PC-9 (cell line): ENCODE measurements at regions not wholly inside any gene's neighbourhood (a gene's known extent, or its start where the extent isn't known, plus 50 kb on each side); places are given as distances from the start of the nearest gene placed in this dataset.

Source experiments
- EZH2 ChIP-seq: fragments of 200-600 bp; sonication (generic); IDR thresholded peaks from 2 replicates; pipeline ENCODE4 v1.8.0; 2017; ENCODE audit warnings: antibody characterized with exemption, low read depth
- TF ChIP-seq, protein P1 (sequence below): fragments of 200-600 bp; sonication (generic); conservative IDR thresholded peaks from 2 replicates; pipeline ENCODE4 v1.6.1; 2017; ENCODE audit warnings: mixed run types, antibody characterized with exemption, mild to moderate bottlenecking, moderate library complexity

DNA sequence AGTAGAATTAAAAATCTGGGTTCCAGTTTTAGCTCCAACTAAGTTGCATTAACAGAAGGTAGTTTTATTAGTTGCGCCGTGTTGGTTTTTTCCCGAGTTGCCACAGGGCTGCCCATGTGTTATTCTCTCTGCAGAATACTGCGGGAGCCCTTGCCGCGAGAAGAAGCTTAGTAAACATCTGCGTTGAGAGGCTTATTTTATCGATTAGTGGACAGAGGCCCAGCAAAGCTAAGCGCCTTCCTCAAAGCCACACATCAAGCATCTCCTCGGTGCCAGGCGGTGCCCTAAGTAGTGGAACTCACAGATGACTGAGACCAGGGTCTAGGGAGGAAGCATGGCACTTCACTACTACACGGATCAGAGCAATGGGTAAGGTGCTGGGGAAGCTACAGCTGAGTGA lies 212.3 kb upstream of the IRX5 start:
- TF ChIP-seq EZH2 = no peak
- TF ChIP-seq, protein P1, sequence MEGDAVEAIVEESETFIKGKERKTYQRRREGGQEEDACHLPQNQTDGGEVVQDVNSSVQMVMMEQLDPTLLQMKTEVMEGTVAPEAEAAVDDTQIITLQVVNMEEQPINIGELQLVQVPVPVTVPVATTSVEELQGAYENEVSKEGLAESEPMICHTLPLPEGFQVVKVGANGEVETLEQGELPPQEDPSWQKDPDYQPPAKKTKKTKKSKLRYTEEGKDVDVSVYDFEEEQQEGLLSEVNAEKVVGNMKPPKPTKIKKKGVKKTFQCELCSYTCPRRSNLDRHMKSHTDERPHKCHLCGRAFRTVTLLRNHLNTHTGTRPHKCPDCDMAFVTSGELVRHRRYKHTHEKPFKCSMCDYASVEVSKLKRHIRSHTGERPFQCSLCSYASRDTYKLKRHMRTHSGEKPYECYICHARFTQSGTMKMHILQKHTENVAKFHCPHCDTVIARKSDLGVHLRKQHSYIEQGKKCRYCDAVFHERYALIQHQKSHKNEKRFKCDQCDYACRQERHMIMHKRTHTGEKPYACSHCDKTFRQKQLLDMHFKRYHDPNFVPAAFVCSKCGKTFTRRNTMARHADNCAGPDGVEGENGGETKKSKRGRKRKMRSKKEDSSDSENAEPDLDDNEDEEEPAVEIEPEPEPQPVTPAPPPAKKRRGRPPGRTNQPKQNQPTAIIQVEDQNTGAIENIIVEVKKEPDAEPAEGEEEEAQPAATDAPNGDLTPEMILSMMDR = no peak
